ENCODE measurements at regions not wholly inside any gene's neighbourhood (a gene's known extent, or its start where the extent isn't known, plus 50 kb on each side); places are given as distances from the start of the nearest gene placed in this dataset.

- no peak for TF ChIP-seq CTCF (optimal IDR thresholded peaks at IDR 0.05 in 1 of 3, IDR thresholded peaks at IDR 0.05 in 1 of 3, conservative IDR thresholded peaks at IDR 0.05 in 1 of 3; ENCODE audit: extremely low read depth in 1 of 3, insufficient read depth in 2 of 3, low read length in 3 of 3)
- TF ChIP-seq EZH2 (IDR thresholded peaks at IDR 0.05; ENCODE audit: low read length) = no peak
Measured at GRCh38 chr14:95620659-95621059, 65.6 kb upstream of the TCL1B start.
